ENCODE measurements at regions not wholly inside any gene's neighbourhood (a gene's known extent, or its start where the extent isn't known, plus 50 kb on each side); places are given as distances from the start of the nearest gene placed in this dataset.
"Not testable (repeated sequence)": the region's sequence is repeated elsewhere in the genome, so short reads cannot be mapped to it uniquely, and the experiment has no call there.

- H3K27ac ChIP-seq = no peak overlapping the region
- intact Hi-C loops (cut with DNase I) = no loop called here
- H3K36me3 ChIP-seq = no peaks in the 10 kb centered on the region
- no peaks in the 10 kb centered on the region for H3K27me3 ChIP-seq
- no peak overlapping the region for H3K4me3 ChIP-seq
- DNase-seq (no peak), ATAC-seq (no peak)
- no peaks in the 10 kb centered on the region for H3K4me1 ChIP-seq
- no peaks in the 10 kb centered on the region for H3K9me3 ChIP-seq
- TF ChIP-seq, protein P1, sequence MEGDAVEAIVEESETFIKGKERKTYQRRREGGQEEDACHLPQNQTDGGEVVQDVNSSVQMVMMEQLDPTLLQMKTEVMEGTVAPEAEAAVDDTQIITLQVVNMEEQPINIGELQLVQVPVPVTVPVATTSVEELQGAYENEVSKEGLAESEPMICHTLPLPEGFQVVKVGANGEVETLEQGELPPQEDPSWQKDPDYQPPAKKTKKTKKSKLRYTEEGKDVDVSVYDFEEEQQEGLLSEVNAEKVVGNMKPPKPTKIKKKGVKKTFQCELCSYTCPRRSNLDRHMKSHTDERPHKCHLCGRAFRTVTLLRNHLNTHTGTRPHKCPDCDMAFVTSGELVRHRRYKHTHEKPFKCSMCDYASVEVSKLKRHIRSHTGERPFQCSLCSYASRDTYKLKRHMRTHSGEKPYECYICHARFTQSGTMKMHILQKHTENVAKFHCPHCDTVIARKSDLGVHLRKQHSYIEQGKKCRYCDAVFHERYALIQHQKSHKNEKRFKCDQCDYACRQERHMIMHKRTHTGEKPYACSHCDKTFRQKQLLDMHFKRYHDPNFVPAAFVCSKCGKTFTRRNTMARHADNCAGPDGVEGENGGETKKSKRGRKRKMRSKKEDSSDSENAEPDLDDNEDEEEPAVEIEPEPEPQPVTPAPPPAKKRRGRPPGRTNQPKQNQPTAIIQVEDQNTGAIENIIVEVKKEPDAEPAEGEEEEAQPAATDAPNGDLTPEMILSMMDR (IDR thresholded peaks at IDR 0.05) = no peak
These were observed 654.1 kb downstream of the MECOM start for GRCh38 chr3:169009453-169009852.

DNA sequence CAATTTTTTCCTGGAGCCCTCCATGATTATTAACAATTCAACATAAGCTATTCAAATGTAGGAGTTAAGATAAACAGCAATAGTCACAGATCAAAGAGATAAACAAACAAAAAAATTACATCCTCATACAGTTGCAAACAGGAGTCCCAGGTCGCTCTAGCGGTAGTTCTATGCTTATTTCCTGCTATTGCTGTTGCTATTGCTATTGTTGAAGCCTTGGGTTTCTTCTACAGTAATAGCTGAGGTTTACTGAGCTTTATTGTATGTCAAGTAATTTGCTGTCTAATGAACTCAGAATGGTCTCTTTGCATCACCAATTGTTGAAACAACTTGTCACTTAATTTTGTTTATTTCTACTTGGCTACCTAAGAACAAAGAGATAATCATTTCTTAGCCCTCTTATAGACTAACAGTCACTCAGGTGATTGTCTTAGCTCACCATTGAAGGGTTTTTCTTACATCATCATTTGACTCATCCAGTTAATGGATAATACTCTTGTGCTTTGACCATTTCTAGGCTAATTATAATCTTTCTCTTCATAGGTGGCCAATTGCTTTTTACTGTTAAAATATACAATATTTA is 654.6 kb downstream of the MECOM start:
- H3K27me3 ChIP-seq = no peaks in the 10 kb centered on the region
- H3K4me3 ChIP-seq = no peak overlapping the region
- ATAC-seq = no peak
- no peak for DNase-seq
- no peak overlapping the region for H3K27ac ChIP-seq
- no peaks in the 10 kb centered on the region for H3K4me1 ChIP-seq
- no peaks in the 10 kb centered on the region for H3K36me3 ChIP-seq
- TF ChIP-seq, protein P1 (IDR thresholded peaks at IDR 0.05) = no peak
- intact Hi-C loops (cut with DNase I) = no loop called here
- no peaks in the 10 kb centered on the region for H3K9me3 ChIP-seq

DNA sequence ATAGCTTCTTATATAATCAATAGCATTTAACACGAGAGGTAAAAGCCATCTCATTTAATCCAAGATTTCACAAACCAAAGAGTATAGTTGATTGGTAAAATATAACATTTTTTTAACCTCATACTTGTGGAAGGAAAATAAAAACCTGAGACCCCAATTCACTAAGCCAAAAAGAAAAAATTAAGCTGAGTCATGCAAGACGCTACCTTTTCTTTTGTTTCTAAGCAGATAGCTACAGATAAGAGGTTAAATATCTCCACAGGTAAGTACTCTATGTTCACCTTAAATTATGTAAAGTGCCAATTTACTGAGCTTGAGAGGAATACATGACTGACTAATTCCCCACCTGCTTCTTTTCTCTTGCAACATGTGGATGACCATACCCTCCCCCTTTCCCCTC is 656.4 kb downstream of the MECOM start:
- Histone ChIP-seq H3K9me3 (no peaks in the 10 kb centered on the region), H3K4me1 (no peaks in the 10 kb centered on the region), H3K4me3 (no peak overlapping the region), H3K36me3 (no peaks in the 10 kb centered on the region), H3K27me3 (no peaks in the 10 kb centered on the region), H3K27ac (no peak overlapping the region)
- ATAC-seq (no peak), DNase-seq (no peak)
- TF ChIP-seq, protein P1 (IDR thresholded peaks at IDR 0.05) = no peak
- intact Hi-C loops (cut with DNase I) = no loop called here

DNA sequence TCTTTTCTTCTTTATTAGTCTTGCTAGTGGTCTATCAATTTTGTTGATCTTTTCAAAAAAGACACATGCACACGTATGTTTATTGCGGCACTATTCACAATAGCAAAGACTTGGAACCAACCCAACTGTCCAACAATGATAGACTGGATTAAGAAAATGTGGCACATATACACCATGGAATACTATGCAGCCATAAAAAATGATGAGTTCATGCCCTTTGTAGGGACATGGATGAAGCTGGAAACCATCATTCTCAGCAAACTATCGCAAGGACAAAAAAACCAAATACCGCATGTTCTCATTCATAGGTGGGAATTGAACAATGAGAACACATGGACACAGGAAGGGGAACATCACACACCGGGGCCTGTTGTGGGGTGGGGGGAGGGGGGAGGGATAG is 657.1 kb downstream of the MECOM start:
- H3K27me3 ChIP-seq; H3K9me3 ChIP-seq; ATAC-seq; H3K4me1 ChIP-seq; H3K36me3 ChIP-seq; intact Hi-C loops (cut with DNase I); DNase-seq; H3K4me3 ChIP-seq; H3K27ac ChIP-seq: not testable (repeated sequence)

DNA sequence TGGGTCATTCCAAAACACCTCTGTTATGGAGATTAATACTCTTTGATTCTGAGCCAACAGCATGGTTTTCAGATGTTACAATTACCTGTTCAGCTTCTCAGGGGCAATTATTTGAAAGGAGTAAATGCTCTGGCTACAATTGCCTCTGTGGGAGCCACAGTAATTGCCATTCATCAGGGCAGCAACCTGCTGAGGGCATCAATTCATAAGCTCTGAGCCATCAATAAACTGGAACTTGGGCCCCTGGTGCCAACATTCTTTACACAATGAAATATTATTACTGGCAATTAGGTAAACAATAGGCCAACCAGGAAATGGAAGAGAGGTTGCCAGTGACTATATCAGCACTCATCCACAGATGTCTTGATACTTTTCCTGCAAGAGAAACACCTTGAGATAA is 660.8 kb downstream of the MECOM start:
- H3K36me3 ChIP-seq = no peaks in the 10 kb centered on the region
- no peaks in the 10 kb centered on the region for H3K4me1 ChIP-seq
- DNase-seq (no peak), ATAC-seq (no peak)
- intact Hi-C loops (cut with DNase I) = no loop called here
- H3K4me3 ChIP-seq = no peak overlapping the region
- no peaks in the 10 kb centered on the region for H3K9me3 ChIP-seq
- TF ChIP-seq, protein P1 (IDR thresholded peaks at IDR 0.05) = no peak
- no peaks in the 10 kb centered on the region for H3K27me3 ChIP-seq
- no peak overlapping the region for H3K27ac ChIP-seq

GRCh38 chr3:168998792-168999191 is 664.7 kb downstream of the MECOM start:
- intact Hi-C loops (cut with DNase I) = no loop called here
- no peaks in the 10 kb centered on the region for H3K36me3 ChIP-seq
- TF ChIP-seq, protein P1 (IDR thresholded peaks at IDR 0.05) = no peak
- H3K27me3 ChIP-seq = no peaks in the 10 kb centered on the region
- H3K9me3 ChIP-seq = no peaks in the 10 kb centered on the region
- ATAC-seq = no peak
- no peaks in the 10 kb centered on the region for H3K4me1 ChIP-seq
- DNase-seq = no peak
- H3K27ac ChIP-seq = no peak overlapping the region
- H3K4me3 ChIP-seq = no peak overlapping the region

Measured in left lung (tissue), 4 donors.